LNCAP (cell line): ENCODE measurements at regions not wholly inside any gene's neighbourhood (a gene's known extent, or its start where the extent isn't known, plus 50 kb on each side); places are given as distances from the start of the nearest gene placed in this dataset.

Experiments used
- TF ChIP-seq, protein P1 (sequence below): fragments of 450-650 bp; IDR thresholded peaks from 2 replicates; pipeline ENCODE4 v1.5.1; 2017; ENCODE audit warnings: mild to moderate bottlenecking

DNA sequence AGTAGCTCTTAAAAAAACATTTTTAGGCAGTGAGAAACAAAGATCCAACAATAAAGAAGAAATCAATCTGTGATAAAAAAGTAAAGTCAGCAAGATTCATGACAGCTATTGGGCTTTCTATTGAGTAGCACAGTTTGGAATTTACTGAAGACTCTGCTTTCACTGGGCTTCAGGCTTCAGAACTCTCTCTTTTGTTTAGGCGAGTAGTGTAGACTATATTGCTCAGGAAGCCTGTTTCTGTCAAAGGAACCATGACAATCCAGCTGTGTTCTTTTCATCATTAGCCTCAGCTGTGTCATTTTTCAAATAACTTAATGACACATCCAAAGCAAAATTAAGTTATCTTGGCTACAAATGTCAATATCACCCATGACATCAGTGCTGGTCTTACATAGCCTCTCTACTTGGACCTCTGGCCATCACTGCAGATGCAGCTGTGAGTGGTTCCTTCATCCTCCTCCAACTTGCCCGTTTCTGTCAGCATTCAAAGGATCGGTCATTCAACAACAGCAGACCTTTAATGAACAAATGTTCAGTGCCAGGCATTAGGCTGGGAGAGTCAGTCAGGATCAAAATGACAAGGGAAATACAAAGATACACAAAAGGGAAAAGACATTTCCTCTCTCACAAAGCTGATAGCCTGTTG, 332.8 kb upstream of the MTNR1B start:
- TF ChIP-seq, protein P1, sequence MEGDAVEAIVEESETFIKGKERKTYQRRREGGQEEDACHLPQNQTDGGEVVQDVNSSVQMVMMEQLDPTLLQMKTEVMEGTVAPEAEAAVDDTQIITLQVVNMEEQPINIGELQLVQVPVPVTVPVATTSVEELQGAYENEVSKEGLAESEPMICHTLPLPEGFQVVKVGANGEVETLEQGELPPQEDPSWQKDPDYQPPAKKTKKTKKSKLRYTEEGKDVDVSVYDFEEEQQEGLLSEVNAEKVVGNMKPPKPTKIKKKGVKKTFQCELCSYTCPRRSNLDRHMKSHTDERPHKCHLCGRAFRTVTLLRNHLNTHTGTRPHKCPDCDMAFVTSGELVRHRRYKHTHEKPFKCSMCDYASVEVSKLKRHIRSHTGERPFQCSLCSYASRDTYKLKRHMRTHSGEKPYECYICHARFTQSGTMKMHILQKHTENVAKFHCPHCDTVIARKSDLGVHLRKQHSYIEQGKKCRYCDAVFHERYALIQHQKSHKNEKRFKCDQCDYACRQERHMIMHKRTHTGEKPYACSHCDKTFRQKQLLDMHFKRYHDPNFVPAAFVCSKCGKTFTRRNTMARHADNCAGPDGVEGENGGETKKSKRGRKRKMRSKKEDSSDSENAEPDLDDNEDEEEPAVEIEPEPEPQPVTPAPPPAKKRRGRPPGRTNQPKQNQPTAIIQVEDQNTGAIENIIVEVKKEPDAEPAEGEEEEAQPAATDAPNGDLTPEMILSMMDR, result no peak

DNA sequence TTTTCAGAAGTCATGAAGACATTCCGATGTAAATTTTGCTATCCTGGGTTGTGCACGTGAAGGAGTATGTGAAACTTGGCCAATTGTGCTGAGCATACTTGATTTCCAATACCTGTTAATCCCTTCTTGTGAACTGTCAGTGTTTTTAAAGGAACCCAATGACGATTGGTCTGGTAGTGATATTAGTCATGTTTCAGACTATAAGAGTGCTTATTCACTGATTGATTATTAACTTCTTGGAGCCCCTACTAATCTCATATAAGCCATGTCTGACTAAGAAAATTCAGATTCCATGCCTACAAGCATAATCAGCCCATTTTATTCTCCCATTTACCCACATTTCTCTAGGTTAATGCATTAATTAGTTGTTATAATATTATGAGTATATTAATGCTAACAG, 330.8 kb upstream of the MTNR1B start:
- TF ChIP-seq, protein P1, result no peak

DNA sequence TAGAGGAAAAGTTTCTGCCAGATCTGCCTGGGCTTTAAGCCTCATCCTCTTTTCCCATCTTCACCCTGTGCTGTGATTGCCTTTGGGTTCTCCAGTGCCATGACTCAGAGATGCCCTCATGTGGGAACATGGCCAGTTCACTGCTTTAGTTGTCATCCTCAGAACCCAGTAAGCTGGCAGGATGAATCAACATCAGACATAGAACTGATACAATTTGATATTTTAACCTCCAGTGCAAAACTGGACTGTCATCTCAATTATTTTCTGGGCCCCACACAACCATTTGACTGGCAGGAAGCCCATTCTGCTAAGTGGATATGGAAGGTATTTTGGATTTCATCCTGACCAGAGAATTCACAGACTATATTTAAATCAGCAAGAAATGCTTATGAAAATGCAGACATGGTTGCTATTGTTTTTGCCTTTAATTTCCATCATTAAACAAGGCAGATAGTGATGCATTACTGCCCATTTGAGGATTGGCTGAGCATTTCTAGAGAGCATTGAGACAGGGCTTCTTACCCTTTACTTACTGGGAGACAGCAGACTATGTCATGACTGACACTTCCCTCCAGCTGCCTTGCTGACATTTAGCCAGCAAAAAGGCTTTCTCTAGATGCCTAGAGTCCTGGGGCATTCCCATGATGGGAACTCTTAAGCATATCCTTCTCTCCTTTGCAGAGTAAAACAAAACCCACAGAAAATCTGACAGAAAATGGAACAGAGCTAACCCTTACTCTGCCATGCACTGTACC, 327.1 kb upstream of the MTNR1B start:
- TF ChIP-seq, protein P1, result no peak

DNA sequence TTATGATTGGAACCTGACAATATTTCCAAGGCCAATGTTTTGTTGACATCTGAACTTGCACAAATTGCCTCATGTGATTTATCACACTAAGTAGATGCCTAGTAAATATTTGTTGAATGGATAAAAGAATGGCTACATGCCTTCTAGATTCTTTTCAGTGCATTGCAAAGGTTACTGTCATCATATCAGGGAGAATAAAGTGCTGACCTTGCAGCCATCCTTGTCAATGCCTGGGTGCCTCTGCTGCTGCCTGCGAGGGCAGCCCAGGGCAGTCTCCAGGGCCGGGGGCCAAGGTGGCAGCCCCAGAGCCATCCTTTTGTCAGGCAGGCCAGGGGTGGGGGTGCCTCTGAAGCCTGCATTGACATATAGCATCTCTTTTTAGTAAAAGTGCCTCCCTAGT, 325.6 kb upstream of the MTNR1B start:
- TF ChIP-seq, protein P1, result no peak

DNA sequence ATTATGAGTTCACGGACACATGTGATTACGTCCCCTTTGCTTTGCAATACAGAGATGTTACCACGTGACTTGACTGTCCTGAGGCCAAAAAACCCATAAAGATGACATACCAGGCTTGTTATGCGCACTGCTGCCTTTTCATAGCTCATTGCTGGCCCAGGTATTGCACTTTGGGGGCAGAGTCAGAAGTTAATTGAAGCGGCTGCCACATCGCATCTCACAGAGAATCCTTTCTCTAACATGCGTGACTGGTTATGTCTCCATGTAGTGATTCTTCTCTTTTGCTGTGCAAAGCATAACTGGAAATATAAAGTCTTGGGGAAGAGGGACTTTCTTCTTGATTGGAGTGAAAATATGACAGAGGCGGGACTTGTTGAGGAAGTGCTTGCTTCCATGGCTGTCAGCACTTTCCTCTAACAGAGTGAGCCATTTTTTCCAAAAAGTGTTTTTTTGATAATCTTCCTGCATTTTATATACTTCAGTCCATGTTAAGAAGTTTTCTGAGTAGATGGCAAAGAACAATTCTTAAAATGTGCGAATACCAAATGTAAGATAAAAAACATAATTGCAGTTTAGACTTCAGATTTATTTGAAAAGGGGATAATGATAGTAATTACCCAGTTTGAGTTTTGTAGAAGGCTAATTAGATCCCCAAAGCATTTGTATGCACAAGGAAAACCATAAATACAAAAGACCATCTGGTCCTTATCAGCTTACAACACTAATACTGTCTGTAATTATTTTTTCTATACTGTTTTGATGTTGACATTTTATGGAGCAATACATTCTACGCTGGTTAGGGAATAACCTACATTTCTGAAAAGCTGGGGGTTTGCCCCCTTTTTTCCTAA, 324.6 kb upstream of the MTNR1B start:
- TF ChIP-seq, protein P1, result no peak

DNA sequence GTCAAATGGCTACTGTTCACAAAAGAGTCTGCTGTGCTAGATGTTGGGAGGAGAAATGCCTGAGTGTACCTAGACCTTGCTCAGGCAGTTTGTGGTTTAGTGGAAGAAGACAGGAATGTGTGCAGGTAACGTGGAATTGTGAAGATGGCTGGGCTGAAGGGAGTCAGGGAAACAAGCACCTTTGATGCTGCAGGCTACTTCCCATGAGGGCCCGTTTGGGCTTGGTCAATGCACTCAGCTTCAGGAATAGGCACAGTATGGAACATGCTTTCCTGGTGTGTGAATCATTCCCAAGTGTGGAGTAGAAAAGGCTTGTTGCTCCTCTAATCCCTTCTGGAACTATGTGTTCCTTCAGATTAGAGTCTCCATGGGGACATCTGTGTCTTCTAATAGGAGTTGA, 318.3 kb upstream of the MTNR1B start:
- TF ChIP-seq, protein P1, result no peak

DNA sequence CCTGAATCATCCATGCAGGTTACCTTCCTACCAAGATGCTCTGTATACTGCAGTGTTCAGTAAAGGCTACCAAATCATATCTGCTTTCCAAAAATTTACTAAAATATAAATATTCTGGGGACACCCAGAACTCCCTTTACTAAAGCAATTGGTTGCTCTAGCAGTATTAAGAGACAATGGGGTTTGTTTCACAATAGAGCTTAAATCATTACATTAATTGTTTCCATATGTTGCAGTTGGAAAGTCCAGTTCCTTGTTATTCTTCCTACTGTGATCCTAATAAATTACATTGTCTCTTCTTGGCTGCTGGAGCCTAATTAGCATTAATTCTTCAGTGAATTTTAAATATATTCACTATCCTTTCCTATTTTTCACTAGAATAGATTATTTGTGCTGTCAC, 316.0 kb upstream of the MTNR1B start:
- TF ChIP-seq, protein P1, result no peak
